HEK293T (cell line): ENCODE measurements at regions not wholly inside any gene's neighbourhood (a gene's known extent, or its start where the extent isn't known, plus 50 kb on each side); places are given as distances from the start of the nearest gene placed in this dataset.

Source experiments
- BHLHE40 ChIP-seq: fragments of 450-650 bp; IDR thresholded peaks from 2 replicates; pipeline ENCODE4 v1.6.1; 2016; ENCODE audit warnings: mild to moderate bottlenecking, moderate library complexity, borderline replicate concordance
- FOXA1 ChIP-seq: fragments of 450-650 bp; IDR thresholded peaks from 2 replicates; pipeline ENCODE4 v1.6.1; 2016; ENCODE audit warnings: mild to moderate bottlenecking
- FOXM1 ChIP-seq: fragments of 450-650 bp; IDR thresholded peaks from 2 replicates; pipeline ENCODE4 v1.6.1; 2017; ENCODE audit warnings: mild to moderate bottlenecking, borderline replicate concordance
- SP1 ChIP-seq: fragments of 450-650 bp; IDR thresholded peaks from 2 replicates; pipeline ENCODE4 v1.6.1; 2017
- TARDBP ChIP-seq: fragments of 450-650 bp; IDR thresholded peaks from 2 replicates; pipeline ENCODE4 v1.6.1; 2016

GRCh38 chr22:22362311-22362710 is 117.7 kb downstream of the VPREB1 start:
- TF ChIP-seq FOXM1 (no peak), TARDBP (no peak), BHLHE40 (no peak), FOXA1 (no peak), SP1 (no peak)
